ENCODE measurements at regions not wholly inside any gene's neighbourhood (a gene's known extent, or its start where the extent isn't known, plus 50 kb on each side); places are given as distances from the start of the nearest gene placed in this dataset.

- ChIA-PET CTCF (interaction anchor here (1.2 to 1.5 kb wide), 2 partner anchors 9 to 31 kb away, joined by 4 to 7 read pairs; no protein-coding TSS in a partner anchor), POLR2A (no interaction called here)
- DNase-seq (ENCODE audit: extremely low spot score) = no peak
- no peak for TF ChIP-seq CTCF (IDR thresholded peaks at IDR 0.05; ENCODE audit: control extremely low read depth, extremely low read depth, low read depth, missing control alignments)
Measured at GRCh38 chr14:66434464-66434863, 51.7 kb upstream of the CCDC196 start.

- TF ChIP-seq CTCF (IDR thresholded peaks at IDR 0.05; ENCODE audit: control extremely low read depth, extremely low read depth, low read depth, missing control alignments) = no peak
- POLR2A ChIA-PET = no interaction called here
- CTCF ChIA-PET = interaction anchor here (1.5 kb wide), 1 partner anchor 32 kb away, joined by 7 read pairs; no protein-coding TSS in a partner anchor
- no peak for DNase-seq (ENCODE audit: extremely low spot score)
Measured at GRCh38 chr14:66435683-66436082, 50.5 kb upstream of the CCDC196 start.
